PC-3 (cell line): ENCODE measurements at regions not wholly inside any gene's neighbourhood (a gene's known extent, or its start where the extent isn't known, plus 50 kb on each side); places are given as distances from the start of the nearest gene placed in this dataset.

Source experiments
- CTCF ChIP-seq: fragments of 300-600 bp; sonication (generic); conservative IDR thresholded peaks from 2 replicates; pipeline ENCODE4 v1.5.1; 2017; ENCODE audit warnings: antibody characterized with exemption, low read depth, mild to moderate bottlenecking, low read length
- EZH2 ChIP-seq: fragments of 300-600 bp; sonication (generic); IDR thresholded peaks from one replicate; pipeline ENCODE4 v1.6.1; 2017; ENCODE audit warnings: antibody characterized with exemption, mild to moderate bottlenecking, low read length; ENCODE audit not compliant: unreplicated experiment
- EZH2phosphoT487 ChIP-seq: fragments of 300-600 bp; sonication (generic); IDR thresholded peaks from 2 replicates; pipeline ENCODE4 v1.6.1; 2018; ENCODE audit warnings: mild to moderate bottlenecking, antibody characterized with exemption, low read length, borderline replicate concordance

- TF ChIP-seq EZH2phosphoT487 (no peak), CTCF (no peak), EZH2 (no peak)
These were observed 165.4 kb upstream of the NBPF11 start for GRCh38 chr1:148317288-148317985.
